ENCODE measurements at regions not wholly inside any gene's neighbourhood (a gene's known extent, or its start where the extent isn't known, plus 50 kb on each side); places are given as distances from the start of the nearest gene placed in this dataset.

DNA sequence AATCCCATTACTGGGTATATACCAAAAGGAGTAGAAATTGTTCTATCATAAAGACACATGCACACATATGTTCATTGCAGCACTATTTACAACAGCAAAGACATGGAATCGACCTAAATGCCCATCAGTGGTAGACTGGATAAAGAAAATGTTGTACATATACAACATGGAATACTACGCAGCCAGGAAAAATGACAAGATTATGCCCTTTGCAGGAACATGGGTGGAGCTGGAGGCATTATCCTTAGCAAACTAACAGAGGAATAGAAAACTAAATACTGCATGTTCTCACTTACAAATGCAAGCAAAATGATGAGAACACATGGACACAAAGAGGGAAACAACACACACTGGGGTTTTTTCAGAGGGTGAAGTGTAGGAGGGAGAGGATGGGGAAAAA is 300.2 kb downstream of the BAMBI start:
- Histone ChIP-seq H3K36me3 (ENCODE audit: control insufficient read depth, low read depth, low read length) (no peaks in the 10 kb centered on the region), H3K27ac (ENCODE audit: low read length) (no peak overlapping the region), H3K9me3 (ENCODE audit: control insufficient read depth, low read depth, low read length) (no peaks in the 10 kb centered on the region), H3K9ac (ENCODE audit: low read length) (no peak overlapping the region), H3K27me3 (ENCODE audit: control insufficient read depth, insufficient read depth, low read length) (no peaks in the 10 kb centered on the region), H3K4me3 (ENCODE audit: low read length) (no peak overlapping the region), H3K4me1 (ENCODE audit: control insufficient read depth, low read depth, low read length) (peaks cover 8% of the 10 kb centered on the region)

DNA sequence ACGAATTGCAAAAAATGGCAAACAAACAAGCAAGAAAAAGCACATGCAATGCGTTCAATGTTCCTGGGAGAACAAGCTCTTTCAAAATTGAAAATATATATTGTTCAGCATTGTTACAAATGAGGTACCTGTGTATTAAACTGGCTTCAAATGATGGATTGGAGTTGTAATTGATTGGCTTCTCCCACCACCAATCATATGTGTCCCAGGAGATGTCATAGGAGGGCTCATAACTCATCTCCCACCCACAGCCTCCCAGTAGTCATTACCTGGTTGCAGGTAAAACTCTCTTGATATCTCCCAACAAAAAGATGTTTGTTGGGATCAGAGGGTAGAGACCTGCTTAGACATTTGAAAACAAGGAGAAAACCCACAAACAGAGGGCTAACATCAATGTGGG is 302.9 kb downstream of the BAMBI start:
- Histone ChIP-seq H3K36me3 (ENCODE audit: control insufficient read depth, low read depth, low read length) (no peaks in the 10 kb centered on the region), H3K27me3 (ENCODE audit: control insufficient read depth, insufficient read depth, low read length) (no peaks in the 10 kb centered on the region), H3K4me1 (ENCODE audit: control insufficient read depth, low read depth, low read length) (peaks cover 8% of the 10 kb centered on the region), H3K9ac (ENCODE audit: low read length) (no peak overlapping the region), H3K27ac (ENCODE audit: low read length) (no peak overlapping the region), H3K9me3 (ENCODE audit: control insufficient read depth, low read depth, low read length) (no peaks in the 10 kb centered on the region), H3K4me3 (ENCODE audit: low read length) (no peak overlapping the region)

DNA sequence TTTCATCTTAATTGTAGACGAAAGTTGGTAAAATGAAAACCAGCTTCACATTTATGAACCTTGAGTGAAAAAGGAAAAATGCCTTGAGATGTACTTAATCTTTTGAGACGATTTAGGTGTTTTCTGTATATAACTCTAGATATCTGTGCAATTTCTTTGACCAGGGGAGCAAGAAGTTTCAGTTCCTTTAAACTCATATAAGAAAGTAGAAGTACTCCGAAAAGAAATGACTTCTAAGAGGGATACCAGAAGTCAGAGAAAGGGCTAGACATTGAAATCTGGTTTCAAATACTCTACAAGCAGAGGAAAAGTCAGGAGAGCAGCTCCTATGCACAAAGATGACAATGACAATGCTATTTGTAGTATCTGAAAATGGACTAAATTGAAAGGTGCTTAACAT is 303.7 kb downstream of the BAMBI start:
- Histone ChIP-seq H3K9me3 (ENCODE audit: control insufficient read depth, low read depth, low read length) (no peaks in the 10 kb centered on the region), H3K9ac (ENCODE audit: low read length) (no peak overlapping the region), H3K4me1 (ENCODE audit: control insufficient read depth, low read depth, low read length) (peaks cover under 1% of the 10 kb centered on the region), H3K4me3 (ENCODE audit: low read length) (no peak overlapping the region), H3K27ac (ENCODE audit: low read length) (no peak overlapping the region), H3K36me3 (ENCODE audit: control insufficient read depth, low read depth, low read length) (no peaks in the 10 kb centered on the region), H3K27me3 (ENCODE audit: control insufficient read depth, insufficient read depth, low read length) (no peaks in the 10 kb centered on the region)

DNA sequence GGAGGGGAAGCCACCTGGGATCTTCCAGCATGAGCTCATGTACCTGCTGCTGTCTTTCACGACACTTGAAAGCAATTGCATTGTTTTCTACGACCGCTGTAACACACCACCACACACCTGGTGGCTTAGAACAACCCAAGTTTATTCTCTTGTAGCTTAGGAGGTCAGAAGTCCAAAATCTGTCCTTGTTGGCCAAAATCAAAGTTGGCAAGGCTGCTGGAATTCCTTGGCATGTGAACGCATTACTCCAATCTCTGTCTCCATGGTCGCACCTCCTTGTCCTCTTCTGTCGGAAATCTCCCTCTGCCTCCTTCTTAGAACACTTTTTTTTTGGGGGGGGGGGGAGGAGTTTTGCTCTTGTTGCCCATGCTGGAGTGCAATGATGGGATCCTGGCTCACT is 305.7 kb downstream of the BAMBI start:
- H3K9ac ChIP-seq (ENCODE audit: low read length), result no peak overlapping the region
- no peaks in the 10 kb centered on the region for H3K27me3 ChIP-seq (ENCODE audit: control insufficient read depth, insufficient read depth, low read length)
- no peak overlapping the region for H3K4me3 ChIP-seq (ENCODE audit: low read length)
- H3K9me3 ChIP-seq (ENCODE audit: control insufficient read depth, low read depth, low read length), result no peaks in the 10 kb centered on the region
- no peak overlapping the region for H3K27ac ChIP-seq (ENCODE audit: low read length)
- no peaks in the 10 kb centered on the region for H3K4me1 ChIP-seq (ENCODE audit: control insufficient read depth, low read depth, low read length)
- no peaks in the 10 kb centered on the region for H3K36me3 ChIP-seq (ENCODE audit: control insufficient read depth, low read depth, low read length)

DNA sequence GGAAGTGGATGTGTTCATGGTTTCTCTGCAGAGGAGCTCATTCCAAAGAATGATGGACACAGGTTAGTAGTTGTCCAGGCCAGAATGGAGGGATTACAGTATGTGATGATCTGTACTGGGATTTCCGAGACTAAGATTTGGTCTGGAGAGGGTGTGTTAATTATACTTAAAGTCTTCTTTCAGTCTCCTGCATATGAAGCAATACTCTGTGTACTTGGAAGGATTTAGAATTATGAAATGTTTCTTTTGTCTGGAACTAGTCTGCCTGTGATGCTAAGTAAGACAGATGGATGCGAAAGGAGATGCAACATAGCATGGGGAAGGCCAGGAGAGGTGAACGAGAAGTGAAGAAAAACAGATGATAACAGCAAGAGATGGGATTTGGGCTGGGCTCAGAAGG is 305.1 kb upstream of the LYZL1 start:
- Histone ChIP-seq H3K27me3 (ENCODE audit: control insufficient read depth, insufficient read depth, low read length) (no peaks in the 10 kb centered on the region), H3K27ac (ENCODE audit: low read length) (no peak overlapping the region)

DNA sequence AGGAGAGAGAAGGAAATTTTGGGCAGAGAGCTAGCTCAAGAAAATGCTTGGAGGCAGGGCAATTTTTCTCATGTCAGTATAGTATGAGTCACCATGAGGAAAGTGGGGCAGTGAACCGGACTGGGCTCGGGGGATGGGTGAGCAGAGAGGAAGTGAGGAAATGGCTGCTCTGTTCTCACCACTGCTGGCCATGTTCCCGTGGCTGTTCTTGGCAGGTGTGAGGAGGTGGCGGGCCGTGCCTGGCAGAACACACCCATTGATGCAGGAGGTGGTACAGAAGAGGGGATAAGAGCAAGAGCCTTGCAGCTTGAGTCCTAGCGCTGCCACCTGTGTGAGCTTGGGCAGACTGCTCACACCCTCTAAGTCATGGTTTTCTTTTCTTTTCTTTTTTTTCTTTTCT is 304.4 kb upstream of the LYZL1 start:
- no peaks in the 10 kb centered on the region for H3K27me3 ChIP-seq (ENCODE audit: control insufficient read depth, insufficient read depth, low read length)
- no peaks in the 10 kb centered on the region for H3K36me3 ChIP-seq (ENCODE audit: control insufficient read depth, low read depth, low read length)
- no peaks in the 10 kb centered on the region for H3K4me1 ChIP-seq (ENCODE audit: control insufficient read depth, low read depth, low read length)
- no peaks in the 10 kb centered on the region for H3K9me3 ChIP-seq (ENCODE audit: control insufficient read depth, low read depth, low read length)
- H3K9ac ChIP-seq (ENCODE audit: low read length), result no peak overlapping the region
- H3K27ac ChIP-seq (ENCODE audit: low read length), result no peak overlapping the region
- no peak overlapping the region for H3K4me3 ChIP-seq (ENCODE audit: low read length)

More for the DNA sequence above, 305.1 kb upstream of the LYZL1 start:
- Histone ChIP-seq H3K36me3 (ENCODE audit: control insufficient read depth, low read depth, low read length) (no peaks in the 10 kb centered on the region), H3K9me3 (ENCODE audit: control insufficient read depth, low read depth, low read length) (no peaks in the 10 kb centered on the region), H3K4me3 (ENCODE audit: low read length) (no peak overlapping the region), H3K4me1 (ENCODE audit: control insufficient read depth, low read depth, low read length) (no peaks in the 10 kb centered on the region), H3K9ac (ENCODE audit: low read length) (no peak overlapping the region)

DNA sequence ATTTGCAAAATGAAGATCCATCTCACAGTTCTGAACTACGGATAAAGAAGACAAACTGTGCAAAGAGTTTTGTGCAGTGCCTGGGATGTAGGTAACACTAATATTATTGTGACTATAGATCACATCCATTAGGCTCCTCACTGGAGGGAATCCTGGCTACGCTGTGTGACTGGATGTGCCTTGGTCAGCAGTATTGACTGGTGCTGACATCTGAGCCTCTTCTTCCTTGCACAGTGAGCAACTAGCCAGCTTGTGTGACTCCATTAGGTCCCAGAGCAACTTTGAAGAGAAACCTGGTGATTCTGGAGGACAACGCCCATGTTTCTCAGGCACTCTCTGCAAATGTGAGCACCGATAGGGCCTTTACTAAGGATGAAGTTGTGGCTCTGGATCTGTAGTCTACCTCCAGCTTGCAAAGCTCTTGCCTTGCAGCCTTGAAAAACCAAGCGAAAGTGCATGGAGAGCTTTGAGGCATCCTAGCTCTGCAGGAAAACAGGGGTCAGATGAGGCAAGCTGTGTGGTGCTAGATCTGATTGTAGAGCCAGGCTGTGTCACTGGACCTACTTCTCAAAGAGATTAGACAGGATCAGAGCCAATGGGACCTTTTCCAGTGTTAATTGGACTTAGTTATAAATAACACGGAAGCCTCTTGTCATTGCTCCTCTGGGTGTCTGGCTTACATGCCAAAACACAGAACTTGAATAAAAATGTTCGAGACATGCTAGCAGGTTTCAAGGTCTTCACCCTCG is 303.6 kb upstream of the LYZL1 start:
- no peaks in the 10 kb centered on the region for H3K9me3 ChIP-seq (ENCODE audit: control insufficient read depth, low read depth, low read length)
- H3K4me1 ChIP-seq (ENCODE audit: control insufficient read depth, low read depth, low read length), result no peaks in the 10 kb centered on the region
- no peak overlapping the region for H3K27ac ChIP-seq (ENCODE audit: low read length)
- H3K36me3 ChIP-seq (ENCODE audit: control insufficient read depth, low read depth, low read length), result no peaks in the 10 kb centered on the region
- H3K9ac ChIP-seq (ENCODE audit: low read length), result no peak overlapping the region
- H3K4me3 ChIP-seq (ENCODE audit: low read length), result no peak overlapping the region
- no peaks in the 10 kb centered on the region for H3K27me3 ChIP-seq (ENCODE audit: control insufficient read depth, insufficient read depth, low read length)

DNA sequence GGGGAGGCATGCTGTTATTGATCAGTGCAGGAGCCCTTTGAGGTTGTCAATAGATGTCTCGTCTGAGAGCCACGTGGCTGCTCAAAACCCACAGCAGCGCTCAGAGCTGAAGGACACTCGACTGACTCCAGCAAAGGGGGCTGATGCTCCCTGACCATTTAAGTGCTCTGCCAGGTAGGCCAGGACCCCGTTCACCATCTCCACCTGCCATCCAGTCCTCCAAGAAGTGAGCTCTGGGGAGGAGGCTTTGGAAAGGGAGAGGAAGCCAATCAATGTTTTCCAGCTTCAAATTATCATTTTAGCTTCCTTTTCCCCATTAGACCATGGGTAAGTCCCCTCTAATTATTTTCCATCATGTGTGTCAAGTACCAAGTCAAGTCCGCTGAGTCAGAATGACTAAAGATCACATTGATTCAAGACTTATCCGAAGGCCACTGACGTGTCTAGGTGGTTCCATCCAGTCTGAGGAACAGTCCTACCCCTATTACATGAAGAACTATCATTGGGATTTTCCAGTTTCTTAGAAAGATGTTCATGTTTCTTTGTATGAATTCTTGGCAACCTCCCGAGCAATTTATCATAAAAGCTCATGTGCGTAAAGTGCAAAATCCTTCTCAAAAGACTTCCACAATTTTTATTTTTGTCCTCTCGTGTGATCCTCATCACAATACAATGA is 302.6 kb upstream of the LYZL1 start:
- no peaks in the 10 kb centered on the region for H3K9me3 ChIP-seq (ENCODE audit: control insufficient read depth, low read depth, low read length)
- H3K36me3 ChIP-seq (ENCODE audit: control insufficient read depth, low read depth, low read length), result no peaks in the 10 kb centered on the region
- no peaks in the 10 kb centered on the region for H3K27me3 ChIP-seq (ENCODE audit: control insufficient read depth, insufficient read depth, low read length)
- no peak overlapping the region for H3K27ac ChIP-seq (ENCODE audit: low read length)
- no peaks in the 10 kb centered on the region for H3K4me1 ChIP-seq (ENCODE audit: control insufficient read depth, low read depth, low read length)
- H3K9ac ChIP-seq (ENCODE audit: low read length), result no peak overlapping the region
- no peak overlapping the region for H3K4me3 ChIP-seq (ENCODE audit: low read length)

DNA sequence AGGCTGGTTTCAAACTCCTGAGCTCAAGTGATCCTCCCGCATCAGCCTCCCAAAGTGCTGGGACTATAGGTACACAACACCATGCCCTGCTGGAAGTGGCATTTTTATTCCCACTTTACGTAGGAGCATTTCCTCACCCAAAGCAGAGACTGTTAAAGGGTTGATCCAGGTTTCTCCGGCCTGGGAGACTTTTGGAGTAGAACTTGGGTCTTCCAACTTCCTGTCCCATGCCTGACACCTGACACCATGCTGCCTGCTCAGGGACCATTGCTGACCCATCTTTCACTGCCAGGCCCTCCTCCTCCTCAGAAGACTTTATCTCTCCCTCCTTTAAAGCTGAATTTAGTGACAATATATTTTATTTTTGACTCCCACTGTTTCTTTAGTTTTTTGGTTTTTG is 302.0 kb upstream of the LYZL1 start:
- Histone ChIP-seq H3K4me1 (ENCODE audit: control insufficient read depth, low read depth, low read length) (no peaks in the 10 kb centered on the region), H3K27ac (ENCODE audit: low read length) (no peak overlapping the region)

DNA sequence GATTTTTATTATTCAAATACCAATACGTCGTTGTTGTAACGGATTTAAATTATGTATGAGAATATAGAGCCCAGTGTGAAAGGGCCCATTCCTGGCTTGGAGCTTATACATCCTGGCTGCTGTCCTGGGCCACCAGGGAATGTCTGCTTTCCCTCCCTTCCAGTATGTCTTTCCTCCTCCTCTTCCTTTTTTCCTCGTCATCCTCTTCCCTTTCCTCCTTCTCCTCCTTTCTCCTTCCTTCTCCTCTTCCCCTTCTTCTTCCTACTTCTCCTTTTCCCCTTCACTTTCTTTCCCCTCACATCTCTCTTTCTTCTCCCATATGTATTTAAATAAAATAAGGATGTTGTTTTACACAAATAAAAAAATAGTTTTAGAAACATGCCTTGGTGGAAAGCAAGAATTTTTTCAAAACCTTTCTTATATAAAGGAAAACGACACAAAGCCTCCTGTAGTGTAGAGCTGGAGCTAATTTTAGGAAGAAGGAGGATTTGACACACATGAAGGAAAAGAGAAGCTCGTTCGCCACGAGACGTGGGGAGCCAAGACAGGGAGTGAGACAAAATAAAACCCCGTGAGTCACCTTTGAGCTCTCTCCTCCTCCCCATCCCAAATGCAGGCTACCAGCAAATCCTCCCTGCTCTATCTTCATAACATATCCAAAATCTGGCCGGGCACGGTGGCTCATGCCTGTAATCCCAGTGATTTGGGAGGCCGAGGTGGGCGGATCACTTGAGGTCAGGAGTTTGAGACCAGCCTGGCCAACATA is 301.1 kb upstream of the LYZL1 start:
- H3K9ac ChIP-seq (ENCODE audit: low read length), result no peak overlapping the region
- H3K36me3 ChIP-seq (ENCODE audit: control insufficient read depth, low read depth, low read length), result no peaks in the 10 kb centered on the region
- H3K27ac ChIP-seq (ENCODE audit: low read length), result no peak overlapping the region
- H3K4me3 ChIP-seq (ENCODE audit: low read length), result no peak overlapping the region
- H3K27me3 ChIP-seq (ENCODE audit: control insufficient read depth, insufficient read depth, low read length), result no peaks in the 10 kb centered on the region
- H3K4me1 ChIP-seq (ENCODE audit: control insufficient read depth, low read depth, low read length), result no peaks in the 10 kb centered on the region
- H3K9me3 ChIP-seq (ENCODE audit: control insufficient read depth, low read depth, low read length), result no peaks in the 10 kb centered on the region

More for the DNA sequence above, 302.0 kb upstream of the LYZL1 start:
- H3K9ac ChIP-seq (ENCODE audit: low read length), result no peak overlapping the region
- no peaks in the 10 kb centered on the region for H3K27me3 ChIP-seq (ENCODE audit: control insufficient read depth, insufficient read depth, low read length)
- H3K9me3 ChIP-seq (ENCODE audit: control insufficient read depth, low read depth, low read length), result no peaks in the 10 kb centered on the region
- H3K36me3 ChIP-seq (ENCODE audit: control insufficient read depth, low read depth, low read length), result no peaks in the 10 kb centered on the region
- no peak overlapping the region for H3K4me3 ChIP-seq (ENCODE audit: low read length)

DNA sequence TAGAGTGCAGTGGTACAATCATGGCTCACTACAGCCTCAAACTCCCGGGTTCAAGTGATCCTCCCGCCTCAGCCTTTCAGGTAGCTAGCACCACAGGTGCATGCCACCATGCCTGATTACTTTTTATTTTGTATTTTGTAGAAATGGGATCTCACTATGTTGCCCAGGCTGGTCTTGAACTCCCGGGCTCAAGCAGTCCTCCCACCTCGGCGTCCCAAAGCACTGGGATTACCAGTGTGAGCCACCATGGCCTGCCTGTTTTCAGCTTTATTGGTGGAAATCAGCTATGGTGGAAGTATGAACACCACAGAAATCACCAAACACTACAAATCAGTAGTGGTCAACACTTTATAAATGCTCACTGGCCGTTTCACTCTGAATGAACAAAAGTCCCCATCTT is 299.9 kb upstream of the LYZL1 start:
- no peak overlapping the region for H3K9ac ChIP-seq (ENCODE audit: low read length)
- H3K9me3 ChIP-seq (ENCODE audit: control insufficient read depth, low read depth, low read length), result no peaks in the 10 kb centered on the region
- H3K27ac ChIP-seq (ENCODE audit: low read length), result no peak overlapping the region
- no peak overlapping the region for H3K4me3 ChIP-seq (ENCODE audit: low read length)
- H3K36me3 ChIP-seq (ENCODE audit: control insufficient read depth, low read depth, low read length), result no peaks in the 10 kb centered on the region
- no peaks in the 10 kb centered on the region for H3K27me3 ChIP-seq (ENCODE audit: control insufficient read depth, insufficient read depth, low read length)
- no peaks in the 10 kb centered on the region for H3K4me1 ChIP-seq (ENCODE audit: control insufficient read depth, low read depth, low read length)

Measured in iPS-18a (cell line).